Pancreas (tissue), 10 donors: ENCODE measurements at regions not wholly inside any gene's neighbourhood (a gene's known extent, or its start where the extent isn't known, plus 50 kb on each side); places are given as distances from the start of the nearest gene placed in this dataset.
A peak's percentile ranks its signal among the peaks of the same experiment; 100 is the strongest.

Source experiments
- ATAC-seq, 4 donors: fragments of 200-7000 bp; cut with Tn5 transposase; one replicate each; pipeline versions ENCODE4 v1.8.0 to v1.9.1; 2020; ENCODE audit warnings: mild to moderate bottlenecking in 4 of 4, moderate library complexity in 4 of 4
- DNase-seq, 6 donors: peaks; one replicate each; pipeline ENCODE4 v3.0.0-alpha.2; 2020
- FAIRE-seq: peaks from 2 replicates; lab custom pipeline; 2012; peaks lifted over from hg19 to GRCh38; lab: Jason Lieb, UNC
- H3K27ac ChIP-seq, 4 donors: fragments of 200-600 bp; sonication (generic); 1 replicate in 3 of 4; 2 replicates in 1 of 4; pipeline versions ENCODE4 v1.5.0 to v1.8.0; 2020
- H3K27me3 ChIP-seq, 4 donors: fragments of 200-600 bp; one replicate each; pipeline ENCODE4 v1.8.0; 2021
- H3K36me3 ChIP-seq, 3 donors: fragments of 200-600 bp; sonication (generic) in 1 of 3; one replicate each; pipeline versions ENCODE4 v1.5.0 to v1.8.0; 2020 to 2021
- H3K4me1 ChIP-seq, 3 donors: fragments of 200-600 bp; one replicate each; pipeline ENCODE4 v1.8.0; 2021
- H3K4me3 ChIP-seq, 4 donors: fragments of 200-600 bp; sonication (generic) in 2 of 4; one replicate each; pipeline versions ENCODE4 v1.5.0 to v1.8.0; 2020 to 2021
- H3K9me3 ChIP-seq, 4 donors: fragments of 200-600 bp; one replicate each; pipeline ENCODE4 v1.8.0; 2021
- WGBS, 2 donors: extraction: QIAGEN DNeasy Blood & Tissue Kit; methylation state at CpG; one replicate each; pipeline ENCODE4 v1.1.7; 2013; 5-methylcytosine and 5-hydroxymethylcytosine counted together
- intact Hi-C, 3 donors: fragments of 100-400 bp; cut with DNase I; formaldehyde crosslinking; loops; one replicate each; pipeline versions ENCODE4 v1.11.1 to v1.14.2; 2022
- TF ChIP-seq, protein P1 (sequence below), 4 donors: fragments of 200-600 bp; sonication (generic) in 3 of 4; IDR thresholded peaks; one replicate each; pipeline versions ENCODE4 v1.5.0 to v1.8.0; 2021; ENCODE audit warnings: antibody characterized with exemption in 4 of 4
- donor health status: healthy with polysubstance abuse.
- donor health status: DM: no; HTN: no; CAD: no; lungs with moderate emphysema.
- donor health status: DM: no; HTN: no; CAD: no.
- donor health status: control.
- donor health status: control.
- donor health status: Bipolar disorder and iron deficiency.
- donor health status: DM: yes; HTN: yes; CAD: no.
- donor health status: DM: no; HTN: no; CAD: no.
- donor health status: DM: no; HTN: no; CAD: no.
- donor health status: DM: yes; HTN: yes; CAD: no.

GRCh38 chr3:137525471-137525870, 238.6 kb upstream of the SOX14 start:
- ATAC-seq (no peak), DNase-seq (no peak), FAIRE-seq (no peak)
- TF ChIP-seq, protein P1, sequence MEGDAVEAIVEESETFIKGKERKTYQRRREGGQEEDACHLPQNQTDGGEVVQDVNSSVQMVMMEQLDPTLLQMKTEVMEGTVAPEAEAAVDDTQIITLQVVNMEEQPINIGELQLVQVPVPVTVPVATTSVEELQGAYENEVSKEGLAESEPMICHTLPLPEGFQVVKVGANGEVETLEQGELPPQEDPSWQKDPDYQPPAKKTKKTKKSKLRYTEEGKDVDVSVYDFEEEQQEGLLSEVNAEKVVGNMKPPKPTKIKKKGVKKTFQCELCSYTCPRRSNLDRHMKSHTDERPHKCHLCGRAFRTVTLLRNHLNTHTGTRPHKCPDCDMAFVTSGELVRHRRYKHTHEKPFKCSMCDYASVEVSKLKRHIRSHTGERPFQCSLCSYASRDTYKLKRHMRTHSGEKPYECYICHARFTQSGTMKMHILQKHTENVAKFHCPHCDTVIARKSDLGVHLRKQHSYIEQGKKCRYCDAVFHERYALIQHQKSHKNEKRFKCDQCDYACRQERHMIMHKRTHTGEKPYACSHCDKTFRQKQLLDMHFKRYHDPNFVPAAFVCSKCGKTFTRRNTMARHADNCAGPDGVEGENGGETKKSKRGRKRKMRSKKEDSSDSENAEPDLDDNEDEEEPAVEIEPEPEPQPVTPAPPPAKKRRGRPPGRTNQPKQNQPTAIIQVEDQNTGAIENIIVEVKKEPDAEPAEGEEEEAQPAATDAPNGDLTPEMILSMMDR (IDR thresholded peaks at IDR 0.05), result no peak
- Histone ChIP-seq H3K4me1 (no peaks in the 10 kb centered on the region), H3K27me3 (no peaks in the 10 kb centered on the region), H3K4me3 (no peak overlapping the region), H3K27ac (no peak overlapping the region), H3K36me3 (no peaks in the 10 kb centered on the region), H3K9me3 (no peaks in the 10 kb centered on the region)
- intact Hi-C loops, result no loop called here

GRCh38 chr3:137542049-137542448, 222.1 kb upstream of the SOX14 start:
- no peaks in the 10 kb centered on the region for H3K4me1 ChIP-seq
- WGBS, 2 donors, result 76 to 81% methylated on average over 3 of the region's 3 CpGs
- peak in 1 of 6 donors; percentile 30 for DNase-seq
- no peaks in the 10 kb centered on the region for H3K27me3 ChIP-seq
- intact Hi-C loops, result no loop called here
- H3K36me3 ChIP-seq, result no peaks in the 10 kb centered on the region
- TF ChIP-seq, protein P1 (IDR thresholded peaks at IDR 0.05), result no peak
- H3K4me3 ChIP-seq, result no peak overlapping the region
- no peaks in the 10 kb centered on the region for H3K9me3 ChIP-seq
- no peak for FAIRE-seq
- no peak for ATAC-seq
- H3K27ac ChIP-seq, result no peak overlapping the region

- no peaks in the 10 kb centered on the region for H3K9me3 ChIP-seq
- no peaks in the 10 kb centered on the region for H3K4me1 ChIP-seq
- no peak overlapping the region for H3K27ac ChIP-seq
- 54 to 72% methylated on average over 2 of the region's 2 CpGs for WGBS, 2 donors
- FAIRE-seq (no peak), ATAC-seq (no peak), DNase-seq (no peak)
- intact Hi-C loops, result no loop called here
- H3K36me3 ChIP-seq, result no peaks in the 10 kb centered on the region
- H3K4me3 ChIP-seq, result no peak overlapping the region
- TF ChIP-seq, protein P1 (IDR thresholded peaks at IDR 0.05), result no peak
- H3K27me3 ChIP-seq, result no peaks in the 10 kb centered on the region
These were observed 209.9 kb upstream of the SOX14 start for GRCh38 chr3:137554242-137554641.

DNA sequence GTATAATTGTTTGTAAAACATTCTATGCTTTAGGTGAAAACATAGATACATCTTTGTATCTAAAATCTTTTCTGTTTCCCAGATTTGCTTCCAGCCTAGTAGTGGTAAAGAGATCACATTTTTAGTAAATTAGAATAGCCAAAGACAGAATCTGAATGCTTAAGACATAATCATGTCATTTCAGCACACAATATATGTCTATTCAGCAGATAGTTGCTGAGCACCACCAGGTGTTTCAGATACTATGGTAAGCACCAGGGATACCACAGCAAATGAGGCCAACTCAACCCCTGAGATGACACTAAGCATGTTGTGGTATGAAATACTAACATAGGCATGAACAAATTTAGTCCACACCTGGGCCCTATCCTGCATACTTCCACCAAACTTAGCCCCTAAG, 195.2 kb upstream of the SOX14 start:
- Histone ChIP-seq H3K4me1 (no peaks in the 10 kb centered on the region), H3K9me3 (no peaks in the 10 kb centered on the region), H3K36me3 (no peaks in the 10 kb centered on the region), H3K27me3 (no peaks in the 10 kb centered on the region), H3K4me3 (no peak overlapping the region), H3K27ac (no peak overlapping the region)
- intact Hi-C loops, result no loop called here
- no peak for FAIRE-seq
- TF ChIP-seq, protein P1 (IDR thresholded peaks at IDR 0.05), result no peak
- no peak for ATAC-seq
- no peak for DNase-seq

- no peaks in the 10 kb centered on the region for H3K27me3 ChIP-seq
- no peak for DNase-seq
- no peaks in the 10 kb centered on the region for H3K36me3 ChIP-seq
- no peaks in the 10 kb centered on the region for H3K4me1 ChIP-seq
- no peak for ATAC-seq
- H3K4me3 ChIP-seq, result no peak overlapping the region
- TF ChIP-seq, protein P1 (IDR thresholded peaks at IDR 0.05), result no peak
- no peak overlapping the region for H3K27ac ChIP-seq
- intact Hi-C loops, result no loop called here
- FAIRE-seq, result no peak
- H3K9me3 ChIP-seq, result no peaks in the 10 kb centered on the region
- WGBS, 2 donors, result 36 to 38% methylated on average over 3 of the region's 3 CpGs
These were observed 191.2 kb upstream of the SOX14 start for GRCh38 chr3:137572931-137573330.
